ENCODE measurements at regions not wholly inside any gene's neighbourhood (a gene's known extent, or its start where the extent isn't known, plus 50 kb on each side); places are given as distances from the start of the nearest gene placed in this dataset.

DNA sequence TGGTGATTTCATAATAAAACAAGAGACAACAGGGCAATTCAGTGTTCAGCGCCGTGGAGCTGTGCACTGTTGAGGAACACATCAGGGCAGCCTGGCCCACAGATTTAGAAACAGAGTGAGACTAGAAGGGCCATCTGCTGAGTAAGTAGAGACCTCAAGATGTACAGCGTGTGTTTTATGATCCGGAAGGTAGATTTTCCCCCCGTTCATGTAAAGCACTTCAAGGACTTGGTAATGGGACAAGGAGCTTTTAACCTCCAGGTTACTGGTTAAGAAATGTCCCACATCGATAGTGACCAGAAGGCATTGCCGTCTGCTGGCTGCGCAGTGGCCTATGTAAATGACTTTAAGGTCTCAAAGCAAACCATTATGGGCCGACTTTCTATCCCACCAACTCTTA lies 1057.7 kb upstream of the EEF2KMT start:
- TF ChIP-seq, protein P1, sequence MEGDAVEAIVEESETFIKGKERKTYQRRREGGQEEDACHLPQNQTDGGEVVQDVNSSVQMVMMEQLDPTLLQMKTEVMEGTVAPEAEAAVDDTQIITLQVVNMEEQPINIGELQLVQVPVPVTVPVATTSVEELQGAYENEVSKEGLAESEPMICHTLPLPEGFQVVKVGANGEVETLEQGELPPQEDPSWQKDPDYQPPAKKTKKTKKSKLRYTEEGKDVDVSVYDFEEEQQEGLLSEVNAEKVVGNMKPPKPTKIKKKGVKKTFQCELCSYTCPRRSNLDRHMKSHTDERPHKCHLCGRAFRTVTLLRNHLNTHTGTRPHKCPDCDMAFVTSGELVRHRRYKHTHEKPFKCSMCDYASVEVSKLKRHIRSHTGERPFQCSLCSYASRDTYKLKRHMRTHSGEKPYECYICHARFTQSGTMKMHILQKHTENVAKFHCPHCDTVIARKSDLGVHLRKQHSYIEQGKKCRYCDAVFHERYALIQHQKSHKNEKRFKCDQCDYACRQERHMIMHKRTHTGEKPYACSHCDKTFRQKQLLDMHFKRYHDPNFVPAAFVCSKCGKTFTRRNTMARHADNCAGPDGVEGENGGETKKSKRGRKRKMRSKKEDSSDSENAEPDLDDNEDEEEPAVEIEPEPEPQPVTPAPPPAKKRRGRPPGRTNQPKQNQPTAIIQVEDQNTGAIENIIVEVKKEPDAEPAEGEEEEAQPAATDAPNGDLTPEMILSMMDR (optimal IDR thresholded peaks at IDR 0.05 in 1 of 3, IDR thresholded peaks at IDR 0.05 in 1 of 3, conservative IDR thresholded peaks at IDR 0.05 in 1 of 3; ENCODE audit: extremely low read depth in 1 of 3, insufficient read depth in 2 of 3, low read length in 3 of 3), result no peak
- no peak for TF ChIP-seq EZH2 (IDR thresholded peaks at IDR 0.05; ENCODE audit: low read length)

All from keratinocyte (primary cell).